ENCODE measurements at regions not wholly inside any gene's neighbourhood (a gene's known extent, or its start where the extent isn't known, plus 50 kb on each side); places are given as distances from the start of the nearest gene placed in this dataset.

DNA sequence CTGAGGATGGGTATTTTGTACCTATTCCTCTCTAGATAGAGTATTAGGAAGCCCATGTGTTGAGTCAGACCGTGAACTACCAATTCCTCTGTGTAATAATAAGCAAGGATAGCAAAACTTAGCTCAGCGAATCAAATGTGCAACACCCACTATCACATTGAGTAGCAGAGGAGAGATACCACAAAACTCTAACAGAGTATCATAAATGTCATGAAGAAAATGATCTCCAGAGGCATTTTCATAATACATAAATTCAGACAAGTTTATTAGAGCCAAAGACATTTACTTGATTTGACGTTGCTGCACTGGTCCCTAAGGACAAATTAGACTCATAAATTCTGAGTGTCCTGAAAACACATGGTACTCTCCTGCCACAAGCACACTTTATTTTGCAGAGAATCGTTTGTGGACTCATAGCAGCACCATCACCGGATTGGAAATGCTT, 245.2 kb downstream of the HAO1 start:
- Mint-ChIP-seq H3K27ac (ENCODE audit: unreplicated experiment) (no peak overlapping the region), H3K27me3 (ENCODE audit: unreplicated experiment) (no peaks in the 10 kb centered on the region), H3K36me3 (ENCODE audit: unreplicated experiment) (no peaks in the 10 kb centered on the region), H3K4me3 (ENCODE audit: unreplicated experiment) (no peak overlapping the region), H3K4me1 (ENCODE audit: low read depth, unreplicated experiment) (no peaks in the 10 kb centered on the region), H3K9me3 (ENCODE audit: unreplicated experiment) (no peaks in the 10 kb centered on the region)
- TF ChIP-seq, protein P1, sequence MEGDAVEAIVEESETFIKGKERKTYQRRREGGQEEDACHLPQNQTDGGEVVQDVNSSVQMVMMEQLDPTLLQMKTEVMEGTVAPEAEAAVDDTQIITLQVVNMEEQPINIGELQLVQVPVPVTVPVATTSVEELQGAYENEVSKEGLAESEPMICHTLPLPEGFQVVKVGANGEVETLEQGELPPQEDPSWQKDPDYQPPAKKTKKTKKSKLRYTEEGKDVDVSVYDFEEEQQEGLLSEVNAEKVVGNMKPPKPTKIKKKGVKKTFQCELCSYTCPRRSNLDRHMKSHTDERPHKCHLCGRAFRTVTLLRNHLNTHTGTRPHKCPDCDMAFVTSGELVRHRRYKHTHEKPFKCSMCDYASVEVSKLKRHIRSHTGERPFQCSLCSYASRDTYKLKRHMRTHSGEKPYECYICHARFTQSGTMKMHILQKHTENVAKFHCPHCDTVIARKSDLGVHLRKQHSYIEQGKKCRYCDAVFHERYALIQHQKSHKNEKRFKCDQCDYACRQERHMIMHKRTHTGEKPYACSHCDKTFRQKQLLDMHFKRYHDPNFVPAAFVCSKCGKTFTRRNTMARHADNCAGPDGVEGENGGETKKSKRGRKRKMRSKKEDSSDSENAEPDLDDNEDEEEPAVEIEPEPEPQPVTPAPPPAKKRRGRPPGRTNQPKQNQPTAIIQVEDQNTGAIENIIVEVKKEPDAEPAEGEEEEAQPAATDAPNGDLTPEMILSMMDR (IDR thresholded peaks at IDR 0.05; ENCODE audit: partially characterized antibody, unreplicated experiment), result no peak
- no peak for DNase-seq

- H3K36me3 Mint-ChIP-seq (ENCODE audit: unreplicated experiment), result no peaks in the 10 kb centered on the region
- no peaks in the 10 kb centered on the region for H3K27me3 Mint-ChIP-seq (ENCODE audit: unreplicated experiment)
- no peaks in the 10 kb centered on the region for H3K4me1 Mint-ChIP-seq (ENCODE audit: low read depth, unreplicated experiment)
- no peak overlapping the region for H3K4me3 Mint-ChIP-seq (ENCODE audit: unreplicated experiment)
- DNase-seq, result no peak
- TF ChIP-seq, protein P1 (IDR thresholded peaks at IDR 0.05; ENCODE audit: partially characterized antibody, unreplicated experiment), result no peak
- H3K27ac Mint-ChIP-seq (ENCODE audit: unreplicated experiment), result no peak overlapping the region
- no peaks in the 10 kb centered on the region for H3K9me3 Mint-ChIP-seq (ENCODE audit: unreplicated experiment)
Measured at GRCh38 chr20:7695635-7696034, 244.6 kb downstream of the HAO1 start.

GRCh38 chr20:7696311-7696710, 243.9 kb downstream of the HAO1 start:
- Mint-ChIP-seq H3K9me3 (ENCODE audit: unreplicated experiment) (no peaks in the 10 kb centered on the region), H3K27me3 (ENCODE audit: unreplicated experiment) (no peaks in the 10 kb centered on the region), H3K4me3 (ENCODE audit: unreplicated experiment) (no peak overlapping the region), H3K27ac (ENCODE audit: unreplicated experiment) (no peak overlapping the region), H3K4me1 (ENCODE audit: low read depth, unreplicated experiment) (no peaks in the 10 kb centered on the region), H3K36me3 (ENCODE audit: unreplicated experiment) (no peaks in the 10 kb centered on the region)
- TF ChIP-seq, protein P1 (IDR thresholded peaks at IDR 0.05; ENCODE audit: partially characterized antibody, unreplicated experiment), result no peak
- no peak for DNase-seq

GRCh38 chr20:7702141-7702540, 238.1 kb downstream of the HAO1 start:
- Mint-ChIP-seq H3K27ac (ENCODE audit: unreplicated experiment) (peak overlapping the region; percentile 40), H3K36me3 (ENCODE audit: unreplicated experiment) (no peaks in the 10 kb centered on the region)
- TF ChIP-seq, protein P1 (IDR thresholded peaks at IDR 0.05; ENCODE audit: partially characterized antibody, unreplicated experiment), result no peak

DNA sequence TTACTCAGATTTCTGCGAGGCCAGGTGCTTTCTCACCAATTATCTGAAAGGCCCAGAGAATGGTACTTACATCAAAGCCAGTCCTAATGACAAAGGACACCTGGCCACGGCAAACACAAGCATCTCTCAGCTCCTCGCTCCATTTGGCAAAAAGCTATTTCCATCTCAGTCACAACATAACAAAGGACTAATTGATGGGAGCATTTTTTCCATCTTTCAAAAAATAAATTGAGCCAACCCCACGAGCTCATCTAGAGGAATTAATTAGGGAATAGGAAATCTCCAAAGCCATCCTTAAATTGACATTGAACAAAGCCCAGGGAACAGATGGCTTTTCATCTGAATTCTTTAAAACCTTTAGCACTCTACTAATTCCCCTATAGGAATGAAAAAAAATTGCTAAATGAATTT, 236.7 kb downstream of the HAO1 start:
- peaks cover 1% of the 10 kb centered on the region for H3K27me3 Mint-ChIP-seq (ENCODE audit: unreplicated experiment)
- peaks cover 17% of the 10 kb centered on the region for H3K4me1 Mint-ChIP-seq (ENCODE audit: low read depth, unreplicated experiment)

More at GRCh38 chr20:7702141-7702540, 238.1 kb downstream of the HAO1 start:
- Mint-ChIP-seq H3K27me3 (ENCODE audit: unreplicated experiment) (peaks cover 1% of the 10 kb centered on the region), H3K9me3 (ENCODE audit: unreplicated experiment) (no peaks in the 10 kb centered on the region), H3K4me3 (ENCODE audit: unreplicated experiment) (no peak overlapping the region), H3K4me1 (ENCODE audit: low read depth, unreplicated experiment) (peaks cover 17% of the 10 kb centered on the region)
- no peak for DNase-seq

More for the DNA sequence above, 236.7 kb downstream of the HAO1 start:
- Mint-ChIP-seq H3K4me3 (ENCODE audit: unreplicated experiment) (peak overlapping the region; percentile 12), H3K9me3 (ENCODE audit: unreplicated experiment) (no peaks in the 10 kb centered on the region), H3K36me3 (ENCODE audit: unreplicated experiment) (no peaks in the 10 kb centered on the region), H3K27ac (ENCODE audit: unreplicated experiment) (no peak overlapping the region)
- TF ChIP-seq, protein P1 (IDR thresholded peaks at IDR 0.05; ENCODE audit: partially characterized antibody, unreplicated experiment), result no peak
- no peak for DNase-seq
